Vagina (tissue), 2 donors: ENCODE measurements at regions not wholly inside any gene's neighbourhood (a gene's known extent, or its start where the extent isn't known, plus 50 kb on each side); places are given as distances from the start of the nearest gene placed in this dataset.

Experiments
- POLR2A ChIP-seq, 2 donors: fragments of 450-650 bp; IDR thresholded peaks; one replicate each; pipeline ENCODE4 v1.6.1; 2017; ENCODE audit warnings: antibody characterized with exemption in 2 of 2, mild to moderate bottlenecking in 2 of 2, moderate library complexity in 2 of 2
- POLR2AphosphoS5 ChIP-seq, 2 donors: sonication (generic); formaldehyde crosslinking; IDR thresholded peaks; one replicate each; pipeline ENCODE4 v1.9.0; 2017; ENCODE audit warnings: antibody characterized with exemption in 2 of 2, mild to moderate bottlenecking in 2 of 2, low read depth in 1 of 2; ENCODE audit not compliant: insufficient read depth in 1 of 2
- TF ChIP-seq, protein P1 (sequence below), 3 experiments: fragments of 450-650 bp in 2 of 3; fragments of 200-600 bp in 1 of 3; sonication (generic) in 1 of 3; IDR thresholded peaks; one replicate each; pipeline ENCODE4 v1.5.1; 2017 to 2019; ENCODE audit warnings: antibody characterized with exemption in 3 of 3, mild to moderate bottlenecking in 2 of 3, moderate library complexity in 2 of 3

- TF ChIP-seq POLR2A (IDR thresholded peaks at IDR 0.05) (no peak), POLR2AphosphoS5 (IDR thresholded peaks at IDR 0.05; ENCODE audit: insufficient read depth in 1 of 2, low read depth in 1 of 2) (no peak)
- TF ChIP-seq, protein P1, sequence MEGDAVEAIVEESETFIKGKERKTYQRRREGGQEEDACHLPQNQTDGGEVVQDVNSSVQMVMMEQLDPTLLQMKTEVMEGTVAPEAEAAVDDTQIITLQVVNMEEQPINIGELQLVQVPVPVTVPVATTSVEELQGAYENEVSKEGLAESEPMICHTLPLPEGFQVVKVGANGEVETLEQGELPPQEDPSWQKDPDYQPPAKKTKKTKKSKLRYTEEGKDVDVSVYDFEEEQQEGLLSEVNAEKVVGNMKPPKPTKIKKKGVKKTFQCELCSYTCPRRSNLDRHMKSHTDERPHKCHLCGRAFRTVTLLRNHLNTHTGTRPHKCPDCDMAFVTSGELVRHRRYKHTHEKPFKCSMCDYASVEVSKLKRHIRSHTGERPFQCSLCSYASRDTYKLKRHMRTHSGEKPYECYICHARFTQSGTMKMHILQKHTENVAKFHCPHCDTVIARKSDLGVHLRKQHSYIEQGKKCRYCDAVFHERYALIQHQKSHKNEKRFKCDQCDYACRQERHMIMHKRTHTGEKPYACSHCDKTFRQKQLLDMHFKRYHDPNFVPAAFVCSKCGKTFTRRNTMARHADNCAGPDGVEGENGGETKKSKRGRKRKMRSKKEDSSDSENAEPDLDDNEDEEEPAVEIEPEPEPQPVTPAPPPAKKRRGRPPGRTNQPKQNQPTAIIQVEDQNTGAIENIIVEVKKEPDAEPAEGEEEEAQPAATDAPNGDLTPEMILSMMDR (IDR thresholded peaks at IDR 0.05), result no peak
Observed at GRCh38 chr10:120702032-120702431, 149.1 kb upstream of the WDR11 start.
